HG03025 (cell line): ENCODE measurements at regions not wholly inside any gene's neighbourhood (a gene's known extent, or its start where the extent isn't known, plus 50 kb on each side); places are given as distances from the start of the nearest gene placed in this dataset.
"Not testable (repeated sequence)": the region's sequence is repeated elsewhere in the genome, so short reads cannot be mapped to it uniquely, and the experiment has no call there.

ENCODE experiments used
- ATAC-seq: cut with Tn5 transposase; IDR thresholded peaks from one replicate; pipeline ENCODE4 v1.9.1; 2021; ENCODE audit warnings: mild to moderate bottlenecking, moderate library complexity; ENCODE audit not compliant: unreplicated experiment, low FRiP score

DNA sequence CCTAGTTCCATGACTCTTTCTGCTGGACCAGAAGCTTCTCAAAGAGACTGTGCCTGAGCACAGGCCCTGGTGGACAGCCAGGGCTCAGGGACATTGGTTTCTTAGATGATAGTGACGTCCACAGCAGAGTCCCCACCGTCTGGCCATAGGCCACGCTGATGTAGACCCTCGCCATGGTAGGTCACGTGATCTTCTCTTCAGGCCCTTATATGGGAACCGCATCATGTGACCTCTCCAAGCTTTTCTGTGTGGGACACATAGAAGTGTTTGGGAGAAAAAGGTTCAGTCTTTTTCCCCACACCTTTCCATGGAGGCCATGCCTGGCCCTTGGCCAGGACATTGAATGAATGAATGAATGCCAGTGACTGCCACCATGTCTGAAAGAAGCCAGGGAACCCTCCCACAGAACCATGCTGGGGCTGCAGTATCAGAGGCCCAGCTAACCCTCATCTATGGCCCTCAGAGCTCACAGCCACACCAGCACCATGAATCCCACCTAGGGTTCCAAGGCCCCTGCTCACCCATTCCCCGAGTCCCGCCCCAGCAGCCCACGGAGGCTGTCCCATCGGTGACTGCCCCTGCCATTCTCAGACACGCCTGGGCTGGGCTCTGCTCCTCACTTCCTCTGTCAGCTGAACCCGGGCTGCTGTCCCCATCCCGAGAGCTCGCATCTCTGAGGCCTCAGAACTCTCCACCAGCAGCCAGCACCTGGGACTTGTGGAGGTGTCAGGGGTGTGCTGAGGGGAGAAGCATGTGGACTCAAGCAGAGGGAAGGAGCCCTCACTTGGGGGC lies 292.1 kb downstream of the ADGRD1 start:
- ATAC-seq = no peak

DNA sequence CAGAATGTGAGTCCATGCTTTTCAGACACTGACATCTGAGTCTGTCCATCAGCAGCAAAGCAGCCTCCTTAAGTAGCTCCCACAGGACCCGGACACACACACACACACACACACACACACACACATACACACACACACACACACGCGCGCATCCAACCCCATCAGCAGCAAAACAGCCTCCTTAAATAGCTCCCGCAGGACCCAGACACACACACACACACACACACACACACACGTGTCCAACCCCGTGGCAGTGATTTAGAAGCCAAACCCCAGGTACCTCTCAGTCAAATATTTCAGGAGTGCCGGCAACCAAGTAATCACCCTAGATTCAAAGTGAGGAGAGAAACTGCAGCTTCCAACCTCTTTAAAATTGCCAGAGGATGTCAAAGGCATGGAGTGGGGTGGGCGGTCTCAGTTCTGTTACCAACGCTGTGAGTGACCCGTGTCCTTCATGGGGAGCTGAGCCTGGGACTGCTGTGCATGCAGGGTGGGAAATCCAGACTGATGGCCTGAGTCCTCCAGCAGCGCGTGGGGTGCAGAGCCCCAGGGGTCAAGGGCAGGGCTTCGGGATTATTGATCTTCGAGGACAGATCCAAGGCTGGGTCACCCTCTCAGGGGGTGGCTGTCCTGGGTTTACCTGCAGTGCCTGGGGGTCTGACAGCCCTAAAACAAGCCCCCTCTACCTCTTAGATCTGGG lies 293.5 kb downstream of the ADGRD1 start:
- not testable (repeated sequence) for ATAC-seq

DNA sequence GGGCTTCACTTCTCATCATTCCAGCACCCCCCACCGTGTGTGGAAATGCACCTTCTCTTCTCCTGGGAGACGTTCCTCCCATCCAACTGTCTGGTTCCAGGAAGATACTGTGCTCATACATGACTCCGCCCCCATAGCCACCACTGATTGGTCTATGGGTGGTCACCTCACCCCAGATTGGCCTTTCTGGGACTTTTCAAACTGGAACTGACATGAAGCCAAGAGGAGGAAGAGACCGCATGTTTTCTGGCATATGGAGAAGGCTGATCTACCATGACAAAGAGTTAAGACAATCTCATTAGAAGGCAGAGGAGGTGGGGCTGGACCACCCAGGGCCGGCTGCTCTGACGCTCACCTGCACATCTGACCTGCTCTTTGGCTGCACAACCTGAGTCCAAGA lies 294.2 kb downstream of the ADGRD1 start:
- ATAC-seq = not testable (repeated sequence)

DNA sequence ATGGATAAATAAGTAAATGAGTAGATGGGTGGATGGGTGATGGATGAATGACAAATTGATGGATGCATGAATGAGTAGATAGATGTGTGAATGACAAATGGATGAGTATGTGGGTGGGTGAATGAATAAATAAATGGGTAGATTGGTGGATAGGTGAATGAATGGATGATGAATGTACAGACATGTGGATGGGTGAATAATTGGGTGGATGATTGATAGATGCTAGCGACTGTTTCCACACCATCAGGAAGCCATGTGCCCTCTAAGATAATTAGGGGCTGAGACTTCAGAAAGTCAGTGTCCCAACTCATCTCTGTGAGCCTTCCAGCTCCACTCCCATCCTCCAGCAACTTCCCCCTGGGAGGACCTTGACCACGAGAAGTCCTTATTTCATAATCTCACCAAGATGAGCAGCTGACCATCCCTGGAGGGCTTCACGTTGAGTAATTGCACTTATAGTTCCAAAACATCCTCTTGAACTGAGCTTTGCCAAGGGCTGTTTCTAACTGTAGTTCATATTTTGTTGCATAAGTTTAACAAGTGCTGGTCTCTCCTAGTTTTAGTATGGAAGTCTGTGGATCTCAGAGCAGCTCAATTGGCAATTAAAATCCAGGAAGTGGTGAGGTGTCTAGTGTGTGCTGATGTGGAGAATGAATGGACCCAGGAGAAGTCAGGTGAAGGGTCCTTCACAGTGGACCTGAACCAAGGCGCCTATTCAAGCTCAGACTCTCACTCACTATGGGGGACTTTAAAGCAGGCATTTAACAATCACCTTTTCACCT lies 295.7 kb downstream of the ADGRD1 start:
- ATAC-seq = no peak

DNA sequence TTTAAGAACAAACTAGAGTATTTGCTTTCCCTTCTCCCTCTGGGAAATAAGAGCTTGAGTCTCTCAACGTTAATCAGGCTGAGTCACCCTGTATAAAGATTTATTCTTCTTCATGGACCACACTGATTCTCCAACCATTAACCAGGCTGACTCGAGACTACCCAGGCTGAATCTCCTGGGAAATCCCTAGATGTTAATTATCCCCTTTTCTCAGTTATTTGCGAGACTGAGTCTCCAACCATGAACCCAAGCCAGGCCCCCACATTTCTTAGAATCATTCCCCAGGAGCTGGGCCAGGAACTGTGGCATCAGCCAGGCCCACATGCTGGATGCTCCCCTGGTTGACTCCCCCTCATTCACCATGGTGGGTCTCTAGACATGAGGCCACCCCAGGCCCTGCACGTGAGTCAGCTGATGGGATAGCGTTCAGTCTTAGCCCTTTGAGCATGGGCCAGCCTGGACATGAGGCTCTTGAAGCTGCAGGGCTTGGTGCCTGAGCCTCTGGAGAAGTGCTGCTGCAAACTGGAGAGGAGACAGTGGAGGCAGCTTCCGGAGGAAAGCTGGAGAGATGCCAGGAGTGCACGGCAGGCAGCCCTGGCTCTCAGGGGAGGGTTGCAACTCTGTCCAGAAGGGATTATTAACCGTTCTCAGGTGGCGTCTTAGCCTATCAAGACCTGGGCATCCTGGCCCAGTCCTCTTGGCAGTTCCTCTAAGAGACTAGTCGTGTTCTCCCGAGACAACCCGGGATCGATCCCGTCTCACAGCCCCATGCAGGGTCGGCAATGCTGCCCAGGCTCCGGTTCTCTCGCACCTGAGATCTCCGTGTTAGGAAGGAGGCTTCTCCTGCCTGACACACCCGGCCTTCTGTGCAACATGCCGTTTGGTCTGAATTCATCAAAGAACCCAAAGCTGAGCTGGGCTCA lies 296.6 kb downstream of the ADGRD1 start:
- no peak for ATAC-seq

DNA sequence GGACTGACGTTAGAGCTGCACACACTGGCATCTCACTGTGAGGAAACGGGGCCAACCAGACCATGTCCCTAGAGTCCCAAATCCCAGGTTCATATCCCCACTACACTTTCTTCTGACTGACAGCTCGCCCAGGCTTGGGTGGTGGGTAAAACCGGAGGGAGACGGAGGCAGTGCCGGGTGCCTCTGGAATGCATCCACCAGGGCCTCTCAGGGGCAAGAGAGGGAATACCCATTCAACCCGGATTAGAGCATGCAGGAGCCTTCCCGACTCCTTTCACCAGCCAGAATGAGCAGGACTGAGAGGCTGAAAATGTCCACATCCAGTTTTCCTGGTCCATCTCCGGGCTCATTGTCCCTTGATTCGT lies 297.2 kb downstream of the ADGRD1 start:
- ATAC-seq = no peak

DNA sequence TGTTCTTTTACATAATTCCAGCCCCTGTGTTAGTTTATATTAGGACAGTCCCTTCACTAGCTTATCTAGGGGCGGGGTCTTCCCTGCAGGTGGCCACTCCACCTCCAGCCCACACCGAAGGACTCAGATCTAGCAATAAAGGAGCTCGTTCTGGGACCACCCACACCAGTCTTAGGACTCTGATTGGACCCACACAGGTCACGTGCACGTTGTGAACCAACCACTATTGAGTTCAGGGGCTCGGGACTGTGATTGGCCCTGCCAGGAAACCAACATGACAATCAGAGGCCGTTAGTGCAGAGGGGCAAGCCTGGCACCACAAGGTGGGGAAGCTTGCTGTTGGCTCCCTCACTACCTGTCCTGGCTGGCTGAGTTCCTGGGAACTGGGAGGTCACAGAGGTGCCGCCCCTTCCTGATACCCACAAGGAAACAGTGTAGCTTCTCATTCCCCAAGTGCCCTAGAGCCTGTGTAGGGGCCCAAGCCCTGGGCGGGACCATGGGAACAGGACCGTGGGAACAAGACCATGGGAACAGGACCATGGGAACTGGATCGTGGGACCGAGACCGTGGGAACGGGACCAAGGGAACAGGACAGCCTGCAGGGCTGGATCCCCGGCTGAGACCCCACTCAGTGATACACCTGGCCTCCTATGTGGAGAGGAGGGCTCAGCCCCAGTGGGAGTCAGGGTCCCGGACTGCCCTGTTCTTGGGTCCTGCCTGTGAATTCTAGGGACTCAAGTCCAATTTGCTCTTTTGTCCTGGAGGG lies 297.8 kb downstream of the ADGRD1 start:
- ATAC-seq = no peak

DNA sequence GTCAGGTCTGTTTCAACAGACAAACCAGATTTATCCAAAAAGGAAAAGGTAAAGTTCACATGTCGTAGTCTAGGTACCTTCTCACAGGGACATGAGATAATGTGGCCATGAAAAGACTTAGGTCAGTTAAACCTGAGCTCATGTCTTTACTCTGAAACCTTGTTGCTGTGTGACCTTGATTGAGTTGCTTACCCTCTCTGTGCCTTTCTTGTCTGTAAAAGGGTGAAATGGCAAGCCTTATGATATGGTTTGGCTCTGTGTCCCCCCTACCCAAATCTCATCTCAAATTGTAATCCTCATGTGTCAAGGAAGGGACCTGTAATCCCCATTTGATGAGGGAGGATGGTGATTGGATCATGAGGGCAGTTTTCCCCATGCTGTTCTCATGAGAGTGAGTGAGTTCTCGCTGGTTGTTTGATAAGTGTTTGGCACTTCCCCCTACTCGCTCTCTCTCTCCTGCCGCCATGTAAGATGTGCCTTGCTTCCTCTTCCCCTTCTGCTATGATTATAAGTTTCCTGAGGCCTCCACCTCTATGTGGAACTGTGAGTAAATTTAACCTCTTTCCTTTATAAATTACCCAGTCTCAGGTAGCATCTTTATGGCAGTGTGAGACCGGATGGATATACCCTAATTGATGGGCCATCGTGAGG lies 299.8 kb downstream of the ADGRD1 start:
- no peak for ATAC-seq

DNA sequence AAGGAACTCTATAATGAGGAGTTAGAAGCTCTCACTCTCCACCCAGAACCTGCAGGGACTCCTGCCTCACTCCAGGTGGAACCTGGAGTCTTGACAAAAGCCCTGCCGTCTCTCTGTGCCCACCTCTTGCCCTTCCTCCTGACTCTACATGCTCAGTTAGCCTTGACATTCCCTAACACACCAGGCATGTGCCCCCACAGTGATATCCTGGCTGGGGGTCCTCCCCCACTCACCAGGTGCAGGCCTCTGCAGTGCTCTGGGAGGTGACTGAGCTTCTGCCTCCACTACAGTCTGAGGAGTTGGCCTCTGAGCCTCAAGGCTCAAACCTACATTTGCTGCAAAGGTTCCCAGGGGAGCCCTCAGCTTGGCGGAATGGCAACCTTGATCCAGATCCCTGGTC lies 300.7 kb downstream of the ADGRD1 start:
- no peak for ATAC-seq

DNA sequence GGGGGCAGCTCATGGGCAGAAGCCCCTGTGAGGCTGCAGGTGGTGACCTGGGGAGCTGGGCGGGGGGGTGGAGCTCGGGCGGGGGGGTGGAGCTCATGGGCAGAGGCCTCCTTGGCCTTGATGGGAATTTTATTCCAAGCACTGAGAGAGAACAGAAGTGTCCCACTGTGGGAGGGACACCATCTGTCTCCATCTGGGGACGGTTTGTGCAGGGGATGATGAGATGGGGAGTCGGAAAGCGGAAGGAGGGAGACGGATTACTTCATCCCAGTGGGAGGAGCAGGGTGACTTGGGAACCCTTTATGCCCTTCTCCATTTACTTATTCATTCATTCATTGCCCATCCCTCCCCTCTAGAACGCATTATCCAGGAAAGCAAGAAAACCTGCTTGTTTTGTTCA lies 304.7 kb downstream of the ADGRD1 start:
- no peak for ATAC-seq

DNA sequence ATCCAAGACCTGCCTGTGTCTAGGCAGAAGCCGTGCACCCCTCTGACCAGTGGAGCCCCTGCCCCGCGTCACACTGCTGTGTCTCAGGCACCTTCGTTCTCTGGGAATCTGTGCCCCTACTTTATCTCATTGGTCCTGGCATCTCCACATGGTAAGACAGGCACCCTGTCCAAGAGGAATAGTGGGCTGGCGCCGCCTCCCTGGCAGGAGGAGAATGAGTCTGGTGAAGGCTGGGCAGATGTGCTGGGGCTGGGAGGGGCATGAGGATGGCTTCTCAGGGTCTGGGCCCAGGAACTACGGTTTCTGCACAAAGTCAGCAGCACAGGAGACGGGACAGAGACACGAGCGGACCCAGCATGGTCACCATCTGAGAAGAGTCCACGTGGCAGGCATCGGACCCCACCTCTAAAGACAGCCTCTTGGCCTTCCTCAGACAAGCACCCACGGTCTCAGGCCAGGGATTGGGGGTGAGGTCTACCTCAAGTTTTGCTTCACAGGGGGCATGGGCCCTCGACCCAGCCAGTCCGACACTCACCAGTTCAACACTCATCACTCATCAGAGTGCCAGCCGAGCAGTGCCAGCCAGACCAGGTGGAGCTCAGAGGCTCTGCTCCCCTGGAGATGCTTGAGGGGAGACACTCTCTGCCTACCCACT lies 306.7 kb downstream of the ADGRD1 start:
- ATAC-seq = no peak

DNA sequence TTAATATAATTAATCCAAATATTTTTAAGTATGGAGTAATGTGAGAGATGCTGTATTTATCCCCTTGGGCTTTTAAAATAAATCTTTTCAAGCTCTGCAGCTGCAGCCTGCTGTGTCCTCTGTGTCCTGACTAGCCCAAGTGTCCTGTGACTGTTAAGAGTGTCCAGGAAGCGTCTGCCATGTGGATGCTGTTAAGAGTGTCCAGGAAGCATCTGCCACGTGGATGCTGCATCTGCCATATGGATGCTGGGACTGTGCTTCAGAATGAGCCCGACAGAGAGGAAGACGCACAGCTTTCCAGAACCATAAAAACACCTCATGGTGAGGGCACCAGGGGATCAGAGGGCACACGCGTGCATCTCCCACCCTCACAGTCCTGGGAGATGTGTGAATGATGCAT lies 307.2 kb downstream of the ADGRD1 start:
- no peak for ATAC-seq

DNA sequence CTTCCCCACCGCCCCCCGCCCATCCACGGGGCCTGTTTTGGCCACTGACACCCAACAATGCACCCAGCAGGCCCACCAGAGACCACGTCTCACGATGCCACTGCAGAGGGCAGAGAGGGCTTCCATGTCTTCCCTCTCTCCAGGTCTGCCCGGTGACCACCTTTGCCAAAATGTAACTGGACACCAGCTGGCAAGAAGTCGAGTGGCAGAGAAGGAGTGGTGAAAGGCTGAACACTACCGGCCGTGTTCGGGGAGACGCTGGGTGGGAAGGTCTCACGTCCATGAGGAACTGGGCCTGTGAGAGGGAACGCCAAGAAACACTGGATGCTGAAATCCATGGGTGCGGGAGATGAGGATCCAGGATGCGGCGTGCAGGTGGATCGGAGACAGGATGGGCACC lies 308.2 kb downstream of the ADGRD1 start:
- no peak for ATAC-seq

DNA sequence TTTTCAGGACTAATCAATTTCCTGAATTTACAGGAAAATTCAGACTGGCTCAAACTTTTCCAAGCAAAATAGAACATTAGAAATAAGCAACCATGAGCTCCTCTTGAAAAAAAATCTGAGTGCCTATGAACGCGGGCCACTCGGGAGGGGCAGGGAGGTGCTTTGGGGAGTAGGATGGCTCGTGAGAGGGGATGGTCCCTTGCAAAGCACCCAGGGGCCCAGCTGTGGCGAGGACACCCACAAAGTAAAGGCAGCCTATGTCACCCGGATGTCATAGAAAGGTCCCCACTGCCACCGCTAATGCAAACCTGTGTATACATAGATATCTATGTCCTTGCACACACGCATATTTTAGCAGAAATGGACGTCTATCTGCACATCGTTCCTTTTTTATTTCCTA lies 309.9 kb downstream of the ADGRD1 start:
- no peak for ATAC-seq

DNA sequence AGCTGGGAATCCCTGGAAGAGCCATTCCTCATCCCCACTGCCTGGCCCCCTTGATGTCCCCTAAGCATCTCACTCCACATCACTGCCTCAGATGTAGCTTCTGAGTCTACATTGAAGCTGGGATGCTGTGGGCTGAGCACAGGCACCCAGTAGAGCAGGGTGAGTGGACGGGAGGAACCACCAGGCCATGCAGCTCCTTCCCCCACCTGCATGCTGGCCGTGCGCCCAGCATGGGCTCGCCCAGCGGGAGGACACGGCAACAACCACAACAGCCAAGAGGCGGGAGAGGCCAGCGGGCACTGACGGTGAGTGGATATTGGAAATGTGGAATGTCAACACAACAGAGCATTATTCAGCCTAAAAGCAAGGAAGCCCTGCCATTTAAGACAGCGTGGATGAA lies 310.9 kb downstream of the ADGRD1 start:
- ATAC-seq = no peak

DNA sequence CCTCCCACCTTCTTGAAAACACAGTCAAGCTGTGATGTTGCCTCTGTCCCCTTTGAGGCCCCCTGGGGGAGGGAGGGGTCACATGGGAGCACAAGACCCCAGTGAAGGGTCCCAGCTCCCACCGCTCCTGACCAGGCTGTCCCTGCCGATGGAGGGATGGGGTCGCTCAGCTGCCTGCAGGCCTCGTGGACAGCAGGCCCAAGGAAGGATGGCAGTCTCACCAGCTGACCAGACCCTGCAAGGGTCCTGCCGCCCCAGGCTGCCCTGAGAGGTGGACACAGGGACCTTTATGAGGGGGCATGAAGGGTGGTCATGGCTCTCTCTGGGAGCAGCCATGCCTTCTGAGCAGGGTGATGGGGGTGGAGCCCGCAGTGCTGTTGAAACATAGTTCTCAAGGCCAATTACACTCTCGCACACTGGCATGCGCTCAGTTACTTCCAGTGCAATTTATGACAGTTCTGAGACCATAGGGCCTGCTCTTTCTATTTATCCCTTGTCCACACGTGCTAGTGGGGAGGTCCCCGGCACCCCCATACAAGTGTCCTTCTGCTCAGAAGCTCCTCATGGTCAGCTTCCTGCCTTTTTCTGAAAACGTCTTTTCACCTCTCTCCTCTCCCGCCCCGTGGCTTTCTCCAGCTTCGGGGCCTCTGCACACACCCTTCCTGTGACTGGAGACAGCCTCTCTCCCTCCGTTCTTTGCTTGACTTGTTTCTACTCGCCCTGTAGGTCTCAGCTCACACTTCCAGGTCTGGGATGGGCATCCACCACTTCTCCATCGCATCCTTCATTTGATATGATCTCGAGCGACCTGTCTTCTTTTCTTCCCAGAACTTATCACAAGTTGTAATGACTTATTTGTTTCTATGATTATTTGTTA lies 313.1 kb downstream of the ADGRD1 start:
- no peak for ATAC-seq

DNA sequence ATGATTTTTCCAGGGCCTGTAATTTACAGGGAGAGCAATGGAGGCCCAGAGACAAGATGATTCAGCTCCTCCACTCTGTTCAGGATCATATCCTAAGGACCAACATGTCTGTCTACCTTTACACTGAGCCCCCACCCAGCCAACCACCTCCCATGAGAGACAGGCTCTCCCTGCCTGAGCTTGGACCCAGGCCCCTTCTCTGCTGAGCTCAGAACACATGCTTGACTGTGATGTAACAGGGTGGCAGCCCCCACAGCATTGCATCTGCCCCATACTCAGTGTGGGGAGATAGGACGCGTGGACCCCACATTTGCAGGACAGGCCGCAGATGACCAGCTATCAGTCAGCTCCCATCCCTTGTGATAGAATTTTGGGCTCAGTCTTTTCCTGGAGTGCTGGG lies 313.9 kb downstream of the ADGRD1 start:
- ATAC-seq = no peak

DNA sequence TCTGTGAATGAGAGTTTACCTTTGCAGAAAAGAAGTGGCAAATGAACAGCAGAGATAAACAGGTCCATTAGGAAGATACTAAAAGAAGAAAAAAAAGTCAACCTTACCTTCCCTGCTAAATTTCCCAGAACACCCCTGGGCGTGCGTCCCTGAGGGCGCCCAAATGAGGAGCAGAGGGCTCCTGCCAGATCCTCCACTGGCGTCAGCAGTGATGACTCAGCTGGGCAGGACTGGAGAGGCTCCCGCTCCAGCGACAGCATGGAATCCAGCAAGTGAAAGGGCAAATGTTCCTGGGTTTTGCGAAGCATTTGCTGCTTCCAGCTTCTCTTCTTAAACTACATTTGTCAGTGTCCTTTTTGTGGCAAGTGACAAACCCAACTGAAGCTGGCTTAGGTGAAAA lies 314.4 kb downstream of the ADGRD1 start:
- ATAC-seq = not testable (repeated sequence)
